NCI-H748 (cell line): ENCODE measurements at regions not wholly inside any gene's neighbourhood (a gene's known extent, or its start where the extent isn't known, plus 50 kb on each side); places are given as distances from the start of the nearest gene placed in this dataset.
"Not testable (repeated sequence)": the region's sequence is repeated elsewhere in the genome, so short reads cannot be mapped to it uniquely, and the experiment has no call there.

Experiments used
- DNase-seq: peaks from one replicate; lab custom pipeline; 2025; ENCODE audit not compliant: unreplicated experiment; lab: John Stamatoyannopoulos, UW

DNA sequence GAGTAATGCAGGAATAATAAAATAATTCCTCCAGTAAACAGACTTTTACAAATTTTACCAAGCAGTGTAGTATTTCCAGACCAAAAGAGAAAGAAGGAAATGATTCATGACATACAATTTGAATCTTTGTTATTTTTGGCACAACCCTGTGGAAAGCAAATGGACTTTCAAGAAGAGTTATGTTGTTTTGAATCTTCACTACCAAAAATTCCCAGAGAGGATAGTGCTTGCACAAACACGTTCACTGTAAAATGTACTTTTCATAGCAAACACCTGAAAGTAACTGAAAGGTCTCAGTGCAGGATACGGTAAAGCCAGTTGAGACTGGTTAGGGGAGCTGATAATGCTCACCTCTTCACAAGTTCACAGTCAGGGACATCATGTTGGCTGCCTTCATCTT, 107.1 kb downstream of the USP22 start:
- no peak for DNase-seq

DNA sequence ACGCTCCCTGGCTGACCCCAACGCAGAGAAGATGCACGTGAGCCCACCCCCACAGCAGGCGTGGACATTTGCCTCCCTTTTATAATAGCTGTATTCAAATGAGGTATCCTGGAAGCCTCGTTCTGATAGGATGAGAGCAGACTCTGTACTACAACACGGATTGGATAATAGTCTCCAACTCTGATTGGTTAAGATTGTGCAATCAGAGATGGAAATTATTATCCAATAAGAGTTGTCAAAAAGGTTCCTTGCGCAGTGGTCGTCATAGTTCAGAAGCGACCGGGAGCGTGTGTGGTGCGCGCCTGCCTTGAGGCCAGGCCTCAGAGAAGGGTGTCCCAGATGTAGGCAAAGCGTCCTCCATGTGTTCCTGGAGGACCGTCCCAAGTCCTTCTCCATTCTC, 104.6 kb downstream of the USP22 start:
- no peak for DNase-seq

DNA sequence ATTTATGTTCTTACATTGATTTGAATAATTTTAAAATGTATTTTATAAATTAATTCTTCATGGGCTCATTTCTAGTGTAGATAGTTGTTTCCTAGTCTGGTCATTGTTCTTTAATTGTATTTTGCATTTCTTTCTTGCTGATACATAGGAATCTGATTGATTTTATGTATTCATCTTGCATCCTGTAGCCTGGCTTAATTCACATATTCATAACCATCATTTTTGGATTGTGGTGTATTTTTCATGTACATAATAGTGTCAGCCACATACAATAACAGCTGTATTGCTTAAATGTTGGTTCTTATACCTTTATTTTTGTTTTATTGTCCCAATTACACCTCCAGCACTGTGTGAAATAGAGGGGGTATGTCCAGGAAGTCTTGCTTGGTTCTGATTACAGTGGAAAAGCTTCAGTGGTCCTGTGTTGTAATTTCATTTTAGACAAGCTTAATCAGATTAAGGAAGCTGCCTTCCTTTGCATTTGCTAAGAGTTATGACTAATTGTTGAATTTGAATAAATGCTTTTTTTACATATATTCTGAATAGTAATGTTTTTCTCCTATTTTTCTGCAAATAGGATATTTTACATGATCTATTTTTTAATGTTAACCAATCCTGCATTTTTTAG, 103.7 kb downstream of the USP22 start:
- DNase-seq, result no peak

DNA sequence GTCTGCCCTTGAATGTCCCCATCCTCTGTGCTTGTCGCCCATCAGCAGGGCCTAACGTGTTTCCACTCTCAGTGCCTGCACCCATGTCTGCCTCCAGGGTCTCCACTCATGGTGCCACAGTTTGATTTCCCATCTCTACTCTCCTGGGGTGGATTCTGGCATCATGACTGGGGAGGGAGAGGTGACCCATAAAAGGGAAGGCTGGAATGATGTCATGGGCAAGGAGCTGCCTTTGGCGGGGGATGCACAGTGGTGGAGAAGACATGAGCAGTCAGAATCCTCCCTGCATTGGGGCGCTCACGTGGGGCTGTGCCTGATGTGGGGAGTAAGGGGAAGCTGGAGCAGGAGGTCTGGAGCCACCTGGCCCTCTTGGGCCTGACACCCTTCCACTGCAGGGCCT, 100.9 kb downstream of the USP22 start:
- no peak for DNase-seq

DNA sequence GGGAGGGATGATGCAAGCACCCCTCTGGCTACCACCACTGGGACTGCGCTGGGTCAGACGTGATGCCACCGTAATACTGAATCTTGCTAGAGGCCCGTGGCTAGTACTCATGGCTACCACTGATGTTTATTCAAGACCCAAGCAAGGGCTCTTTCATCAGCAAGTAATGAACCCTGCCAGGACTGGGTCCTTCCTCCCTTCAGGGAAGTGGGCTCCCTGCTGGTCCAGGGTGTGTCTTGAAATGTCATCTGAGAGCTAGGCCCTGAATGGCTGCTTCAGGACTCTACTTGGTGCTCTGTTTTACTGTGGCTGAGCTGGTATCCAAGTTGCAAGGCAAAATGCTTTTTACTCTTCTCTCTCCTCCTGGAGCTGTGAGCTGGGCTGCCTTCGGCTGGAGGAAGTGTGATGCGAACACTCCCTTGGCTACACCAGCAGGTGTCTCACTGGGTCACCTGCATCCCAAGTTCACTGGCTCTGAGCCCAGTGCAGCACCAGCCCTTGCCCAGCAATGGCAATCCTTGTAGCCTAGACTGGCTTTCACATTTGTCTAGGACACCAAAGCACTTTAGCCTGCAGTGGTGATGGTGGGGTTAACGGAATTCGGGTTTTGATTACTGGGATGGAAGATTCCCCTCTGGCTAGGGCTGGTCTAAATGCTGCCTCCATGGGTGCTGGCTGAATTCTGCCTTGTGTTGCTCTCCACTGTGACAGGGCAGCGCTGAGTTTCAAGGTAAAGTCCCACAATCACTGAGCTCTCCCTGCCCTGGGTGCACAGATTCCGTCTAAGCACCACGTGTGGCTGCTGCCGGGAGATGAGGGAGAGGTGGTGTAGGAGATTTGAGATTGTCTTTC, 98.6 kb downstream of the USP22 start:
- DNase-seq, result peak; percentile 88

DNA sequence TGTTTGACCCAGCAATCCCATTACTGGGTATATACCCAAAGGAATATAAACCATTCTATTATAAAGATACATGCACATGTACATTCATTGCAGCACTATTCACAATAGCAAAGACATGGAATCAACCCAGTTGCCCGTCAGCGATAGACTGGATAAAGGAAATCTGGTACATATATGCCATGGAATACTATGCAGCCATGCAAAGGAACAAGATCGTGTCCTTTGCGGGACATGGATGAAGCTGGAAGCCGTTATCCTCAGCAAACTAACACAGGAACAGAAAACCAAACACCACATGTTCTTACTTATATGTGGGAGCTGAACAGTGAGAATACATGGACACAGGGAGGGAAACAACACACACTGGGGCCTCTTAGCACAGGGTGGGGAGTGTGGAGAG, 95.1 kb downstream of the USP22 start:
- not testable (repeated sequence) for DNase-seq

DNA sequence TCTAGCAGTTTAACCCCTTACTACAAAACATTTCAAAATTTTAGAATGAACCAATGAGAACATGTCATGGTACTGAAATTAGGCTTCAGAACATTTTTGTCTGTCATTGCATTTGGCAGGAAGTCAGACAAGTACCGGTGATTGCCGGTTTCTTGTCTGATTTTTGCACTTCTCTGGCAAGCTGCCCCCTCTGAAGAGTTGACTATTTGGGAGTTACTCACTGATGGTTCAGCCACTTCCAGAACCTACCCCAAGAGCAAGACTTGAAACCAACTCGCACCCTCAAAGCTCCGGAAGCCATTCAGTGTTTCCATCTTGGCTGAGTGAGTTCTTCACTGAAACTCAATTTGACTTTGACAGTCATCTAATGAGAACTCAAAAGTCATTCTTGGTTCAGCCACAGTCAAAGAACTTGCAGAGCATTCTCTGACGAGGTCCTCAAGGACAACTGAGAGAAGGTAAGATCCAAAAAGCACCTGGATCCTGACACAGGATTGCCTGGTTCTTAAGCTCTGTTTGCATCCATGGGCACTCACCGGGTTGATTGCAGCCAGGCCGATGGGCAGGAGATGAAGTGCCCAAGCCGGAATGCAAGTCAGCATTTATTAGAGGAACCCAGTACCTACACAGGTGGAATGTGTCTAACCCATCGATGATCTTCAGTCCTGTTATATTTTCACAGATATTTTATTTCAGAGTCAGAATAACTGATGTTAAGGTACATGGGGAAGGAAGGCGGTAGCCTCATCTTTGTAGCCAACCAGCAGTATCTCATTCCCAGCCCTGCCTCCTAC, 93.6 kb downstream of the USP22 start:
- no peak for DNase-seq
